SU-DHL-6 (cell line): ENCODE measurements at regions not wholly inside any gene's neighbourhood (a gene's known extent, or its start where the extent isn't known, plus 50 kb on each side); places are given as distances from the start of the nearest gene placed in this dataset.
"Not testable (repeated sequence)": the region's sequence is repeated elsewhere in the genome, so short reads cannot be mapped to it uniquely, and the experiment has no call there.

ENCODE experiments used
- H2AFZ ChIP-seq: fragments of 200-600 bp; sonication (generic); 2 replicates; pipeline ENCODE4 v1.6.1; 2014; ENCODE audit warnings: low read depth, mild to moderate bottlenecking, moderate library complexity, mixed read lengths, antibody characterized with exemption, low read length; ENCODE audit not compliant: severe bottlenecking
- H3F3A ChIP-seq: fragments of 200-600 bp; shearing (Covaris generic); 2 replicates; pipeline ENCODE4 v1.6.0; 2016; ENCODE audit warnings: antibody characterized with exemption, mild to moderate bottlenecking; ENCODE audit not compliant: insufficient read depth
- H3K27ac ChIP-seq: fragments of 200-600 bp; sonication (generic); 2 replicates; pipeline ENCODE4 v1.5.1; 2016; ENCODE audit warnings: low read depth, mild to moderate bottlenecking, low read length, moderate library complexity, mixed read lengths
- H3K27me3 ChIP-seq: fragments of 200-600 bp; sonication (generic), shearing (Covaris generic); 2 replicates; pipeline ENCODE4 v1.6.0; 2014; ENCODE audit warnings: mild to moderate bottlenecking, low read length
- H3K36me3 ChIP-seq: fragments of 200-600 bp; sonication (generic); 2 replicates; pipeline ENCODE4 v1.6.1; 2014; ENCODE audit warnings: mild to moderate bottlenecking, low read length, mixed read lengths
- H3K4me2 ChIP-seq: fragments of 300-600, 200-600 bp; shearing (Covaris generic), sonication (generic); 2 replicates; pipeline ENCODE4 v1.6.0; 2014; ENCODE audit warnings: low read length, low read depth, mild to moderate bottlenecking; ENCODE audit not compliant: poor library complexity, severe bottlenecking
- H3K4me3 ChIP-seq: fragments of 200-600 bp; sonication (generic); 2 replicates; pipeline ENCODE4 v1.5.1; 2014; ENCODE audit warnings: antibody characterized with exemption, low read length, mild to moderate bottlenecking, mixed read lengths; ENCODE audit not compliant: insufficient read depth, poor library complexity, severe bottlenecking
- H3K79me2 ChIP-seq: fragments of 200-600 bp; sonication (generic); 2 replicates; pipeline ENCODE4 v1.6.1; 2014; ENCODE audit warnings: mild to moderate bottlenecking, low read length, moderate library complexity; ENCODE audit not compliant: insufficient read depth
- H3K9ac ChIP-seq: fragments of 200-600 bp; sonication (generic); 2 replicates; pipeline ENCODE4 v1.7.0; 2014; ENCODE audit warnings: mild to moderate bottlenecking, low read length
- H3K9me2 ChIP-seq: fragments of 200-600 bp; sonication (generic); replicated peaks from 2 replicates; pipeline ENCODE4 v1.6.1; 2014; ENCODE audit warnings: low read length; ENCODE audit not compliant: insufficient read depth
- H3K9me3 ChIP-seq: fragments of 200-600 bp; sonication (generic); 2 replicates; pipeline ENCODE4 v1.6.1; 2014; ENCODE audit warnings: low read length, mixed read lengths; ENCODE audit not compliant: insufficient read depth
- H4K20me1 ChIP-seq: fragments of 200-600 bp; sonication (generic); 2 replicates; pipeline ENCODE4 v1.6.1; 2014; ENCODE audit warnings: low read depth, mild to moderate bottlenecking, antibody characterized with exemption, low read length, moderate library complexity, mixed read lengths
- CTCF ChIP-seq: fragments of 200-600 bp; sonication (generic); IDR thresholded peaks from one replicate; pipeline ENCODE4 v1.5.1; 2017; ENCODE audit warnings: antibody characterized with exemption, mild to moderate bottlenecking, low read length, moderate library complexity; ENCODE audit not compliant: insufficient read depth, poor library complexity, severe bottlenecking
- EZH2phosphoT487 ChIP-seq: fragments of 200-600 bp; sonication (generic), shearing (Covaris generic); conservative IDR thresholded peaks from 2 replicates; pipeline ENCODE4 v1.6.1; 2018; ENCODE audit warnings: mild to moderate bottlenecking, antibody characterized with exemption, low read length, moderate library complexity, mixed read lengths

GRCh38 chr5:26487553-26487952 lies 550.8 kb downstream of the CDH9 start:
- no peaks in the 10 kb centered on the region for H3K79me2 ChIP-seq
- H3K9me3 ChIP-seq: no peaks in the 10 kb centered on the region; the same call in 1 of the 2 replicates
- no peak overlapping the region for H3K9ac ChIP-seq
- H2AFZ ChIP-seq: peak overlapping the region; percentile 14
- TF ChIP-seq EZH2phosphoT487 (no peak), CTCF (no peak)
- no peak overlapping the region for H3K27ac ChIP-seq
- H3K27me3 ChIP-seq: no peaks in the 10 kb centered on the region
- H3K9me2 ChIP-seq: no peaks in the 10 kb centered on the region
- H3K36me3 ChIP-seq: no peaks in the 10 kb centered on the region
- no peaks in the 10 kb centered on the region for H3F3A ChIP-seq
- no peak overlapping the region for H3K4me3 ChIP-seq
- no peak overlapping the region for H3K4me2 ChIP-seq
- H4K20me1 ChIP-seq: no peaks in the 10 kb centered on the region

GRCh38 chr5:26486631-26487030 lies 551.8 kb downstream of the CDH9 start:
- Histone ChIP-seq H3K27me3 (no peaks in the 10 kb centered on the region), H4K20me1 (no peaks in the 10 kb centered on the region), H3K27ac (no peak overlapping the region), H3K36me3 (no peaks in the 10 kb centered on the region), H2AFZ (no peak overlapping the region), H3K4me2 (no peak overlapping the region), H3K9me3 (no peaks in the 10 kb centered on the region; the same call in 1 of the 2 replicates), H3K9me2 (no peaks in the 10 kb centered on the region), H3K4me3 (no peak overlapping the region), H3K79me2 (no peaks in the 10 kb centered on the region), H3K9ac (no peak overlapping the region), H3F3A (no peaks in the 10 kb centered on the region)
- no peak for TF ChIP-seq CTCF
- no peak for TF ChIP-seq EZH2phosphoT487

- not testable (repeated sequence) for H3K27ac ChIP-seq, H3K79me2 ChIP-seq, H3K9ac ChIP-seq, H3K9me2 ChIP-seq, H3K4me3 ChIP-seq, H2AFZ ChIP-seq, H3F3A ChIP-seq, H3K27me3 ChIP-seq, H4K20me1 ChIP-seq, H3K36me3 ChIP-seq, H3K4me2 ChIP-seq, H3K9me3 ChIP-seq
These were observed 553.1 kb downstream of the CDH9 start for GRCh38 chr5:26485146-26485860.

GRCh38 chr5:26482810-26483375 lies 555.5 kb downstream of the CDH9 start:
- no peaks in the 10 kb centered on the region for H4K20me1 ChIP-seq
- no peak overlapping the region for H3K27ac ChIP-seq
- no peaks in the 10 kb centered on the region for H3K27me3 ChIP-seq
- H3K4me2 ChIP-seq: peak overlapping the region; percentile 55
- H2AFZ ChIP-seq: peak overlapping the region; percentile 90
- H3K9ac ChIP-seq: peak overlapping the region; percentile 19; the same call in 1 of the 2 replicates
- H3K79me2 ChIP-seq: no peaks in the 10 kb centered on the region
- H3K36me3 ChIP-seq: no peaks in the 10 kb centered on the region
- H3K9me2 ChIP-seq: no peaks in the 10 kb centered on the region
- H3K4me3 ChIP-seq: peak overlapping the region; percentile 44
- no peak for TF ChIP-seq EZH2phosphoT487
- peak; percentile 88 for TF ChIP-seq CTCF
- H3F3A ChIP-seq: no peaks in the 10 kb centered on the region
- no peaks in the 10 kb centered on the region for H3K9me3 ChIP-seq
